Stomach (tissue), 8 donors: ENCODE measurements at regions not wholly inside any gene's neighbourhood (a gene's known extent, or its start where the extent isn't known, plus 50 kb on each side); places are given as distances from the start of the nearest gene placed in this dataset.

ENCODE experiments used
- DNase-seq, 2 donors: peaks; one replicate each; pipeline versions ENCODE4 v3.0.0 to v3.0.0-alpha.2; 2013 to 2019
- H3K27ac ChIP-seq, 5 donors: fragments of 200-600 bp in 4 of 5; sonication (generic) in 4 of 5; one replicate each; pipeline ENCODE4 v1.5.1; 2013 to 2019; ENCODE audit warnings: mild to moderate bottlenecking in 1 of 5, moderate library complexity in 1 of 5
- H3K27me3 ChIP-seq, 3 donors: fragments of 200-600 bp; sonication (generic); one replicate each; pipeline ENCODE4 v1.5.1; 2017 to 2019; ENCODE audit warnings: mixed run types in 1 of 3
- H3K36me3 ChIP-seq, 4 donors: fragments of 200-600 bp; sonication (generic); 1 replicate in 3 of 4; 2 replicates in 1 of 4; pipeline ENCODE4 v1.5.1; 2016 to 2019
- H3K4me1 ChIP-seq, 4 donors: fragments of 200-600 bp; sonication (generic); one replicate each; pipeline ENCODE4 v1.5.1; 2016 to 2019
- H3K4me3 ChIP-seq, 4 donors: fragments of 200-600 bp; sonication (generic) in 3 of 4; one replicate each; pipeline ENCODE4 v1.5.1; 2016 to 2019; ENCODE audit warnings: mild to moderate bottlenecking in 1 of 4
- H3K9me3 ChIP-seq, 4 donors: fragments of 200-600 bp; sonication (generic); one replicate each; pipeline ENCODE4 v1.5.1; 2016 to 2019
- EP300 ChIP-seq: sonication (generic); formaldehyde crosslinking; IDR thresholded peaks from one replicate; pipeline ENCODE4 v1.6.1; 2017; ENCODE audit warnings: antibody characterized with exemption
- POLR2A ChIP-seq, 4 donors: fragments of 450-650 bp; IDR thresholded peaks; one replicate each; pipeline ENCODE4 v1.6.1; 2016; ENCODE audit warnings: antibody characterized with exemption in 4 of 4, control low read depth in 2 of 4, mild to moderate bottlenecking in 1 of 4, moderate library complexity in 1 of 4
- POLR2AphosphoS5 ChIP-seq, 3 donors: sonication (generic); formaldehyde crosslinking; IDR thresholded peaks; one replicate each; pipeline ENCODE4 v1.6.1; 2016; ENCODE audit warnings: antibody characterized with exemption in 3 of 3
- WGBS, 5 donors: extraction: QIAGEN DNeasy Blood & Tissue Kit in 3 of 5; methylation state at CpG; one replicate each; pipeline versions ENCODE4 v1.1.5 to v1.1.7; 2013 to 2018; 5-methylcytosine and 5-hydroxymethylcytosine counted together
- intact Hi-C: fragments of 100-400 bp; cut with DNase I; formaldehyde crosslinking; loops from one replicate; pipeline ENCODE4 v1.15.1; 2023; ENCODE audit warnings: low total_unique reads
- TF ChIP-seq, protein P1 (sequence below), 7 experiments: fragments of 450-650 bp in 4 of 7; fragments of 200-600 bp in 3 of 7; sonication (generic) in 3 of 7; IDR thresholded peaks; one replicate each; pipeline ENCODE4 v1.5.1; 2016 to 2019; ENCODE audit warnings: antibody characterized with exemption in 7 of 7, control low read depth in 2 of 7, mild to moderate bottlenecking in 1 of 7
- donor health status: healthy with polysubstance abuse.
- donor health status: Bipolar disorder and iron deficiency.
- donor health status: healthy.

DNA sequence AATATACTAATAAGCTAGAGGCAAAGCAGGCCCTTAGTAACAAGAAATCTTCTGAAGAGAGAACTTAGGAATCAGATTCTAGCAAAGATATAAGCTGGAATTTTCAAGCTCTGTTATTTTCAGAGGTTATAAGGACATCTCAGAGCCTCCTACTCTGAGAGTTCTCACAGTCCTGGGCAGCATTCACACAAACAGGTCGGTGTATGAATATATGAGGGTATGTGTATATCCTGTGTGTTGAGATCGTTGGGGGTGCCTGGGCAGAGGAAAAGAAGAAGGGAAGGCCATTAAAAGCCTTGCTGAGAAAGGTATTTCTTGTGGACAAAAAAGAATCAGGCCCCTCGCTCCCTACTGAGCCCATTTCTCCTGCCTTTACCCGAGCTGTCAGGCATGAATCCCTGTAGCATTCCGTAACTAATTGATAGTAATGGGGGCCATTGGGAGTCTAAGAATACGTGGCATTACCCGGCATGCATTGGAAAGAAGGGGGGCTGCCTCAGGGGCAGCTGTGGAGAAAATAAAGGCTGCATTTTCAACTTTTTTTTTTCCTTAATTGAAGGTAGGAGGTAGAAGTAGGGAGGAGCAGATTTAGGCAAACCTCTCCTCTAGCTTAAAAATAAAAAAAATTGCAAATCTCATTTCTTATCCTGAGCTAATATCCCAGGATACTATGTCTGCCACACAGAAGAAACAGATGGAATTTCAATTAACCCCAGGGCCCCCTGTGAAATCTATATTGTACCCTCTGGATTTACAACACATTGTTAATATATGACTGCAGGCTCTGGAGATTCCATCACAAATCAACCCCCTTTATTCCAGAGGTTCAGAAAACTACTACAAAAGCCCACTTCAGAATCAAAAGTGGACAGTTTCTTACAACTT is 103.8 kb downstream of the GTPBP8 start:
- H3K27ac ChIP-seq = no peak overlapping the region
- TF ChIP-seq, protein P1, sequence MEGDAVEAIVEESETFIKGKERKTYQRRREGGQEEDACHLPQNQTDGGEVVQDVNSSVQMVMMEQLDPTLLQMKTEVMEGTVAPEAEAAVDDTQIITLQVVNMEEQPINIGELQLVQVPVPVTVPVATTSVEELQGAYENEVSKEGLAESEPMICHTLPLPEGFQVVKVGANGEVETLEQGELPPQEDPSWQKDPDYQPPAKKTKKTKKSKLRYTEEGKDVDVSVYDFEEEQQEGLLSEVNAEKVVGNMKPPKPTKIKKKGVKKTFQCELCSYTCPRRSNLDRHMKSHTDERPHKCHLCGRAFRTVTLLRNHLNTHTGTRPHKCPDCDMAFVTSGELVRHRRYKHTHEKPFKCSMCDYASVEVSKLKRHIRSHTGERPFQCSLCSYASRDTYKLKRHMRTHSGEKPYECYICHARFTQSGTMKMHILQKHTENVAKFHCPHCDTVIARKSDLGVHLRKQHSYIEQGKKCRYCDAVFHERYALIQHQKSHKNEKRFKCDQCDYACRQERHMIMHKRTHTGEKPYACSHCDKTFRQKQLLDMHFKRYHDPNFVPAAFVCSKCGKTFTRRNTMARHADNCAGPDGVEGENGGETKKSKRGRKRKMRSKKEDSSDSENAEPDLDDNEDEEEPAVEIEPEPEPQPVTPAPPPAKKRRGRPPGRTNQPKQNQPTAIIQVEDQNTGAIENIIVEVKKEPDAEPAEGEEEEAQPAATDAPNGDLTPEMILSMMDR (IDR thresholded peaks at IDR 0.05) = no peak
- TF ChIP-seq EP300 = no peak
- TF ChIP-seq POLR2A (IDR thresholded peaks at IDR 0.05) = no peak
- TF ChIP-seq POLR2AphosphoS5 (IDR thresholded peaks at IDR 0.05) = no peak
- H3K9me3 ChIP-seq = peaks cover 0 to under 1% (median 0%) of the 10 kb centered on the region in 4 donors
- whole genome bisulfite sequencing, 5 donors = 72 to 90% (median 81%) methylated on average over 7 of the region's 7 CpGs
- H3K27me3 ChIP-seq = no peaks in the 10 kb centered on the region
- no peak for DNase-seq
- H3K4me3 ChIP-seq = no peak overlapping the region
- intact Hi-C loops = no loop called here
- H3K36me3 ChIP-seq = no peaks in the 10 kb centered on the region
- H3K4me1 ChIP-seq = no peaks in the 10 kb centered on the region

DNA sequence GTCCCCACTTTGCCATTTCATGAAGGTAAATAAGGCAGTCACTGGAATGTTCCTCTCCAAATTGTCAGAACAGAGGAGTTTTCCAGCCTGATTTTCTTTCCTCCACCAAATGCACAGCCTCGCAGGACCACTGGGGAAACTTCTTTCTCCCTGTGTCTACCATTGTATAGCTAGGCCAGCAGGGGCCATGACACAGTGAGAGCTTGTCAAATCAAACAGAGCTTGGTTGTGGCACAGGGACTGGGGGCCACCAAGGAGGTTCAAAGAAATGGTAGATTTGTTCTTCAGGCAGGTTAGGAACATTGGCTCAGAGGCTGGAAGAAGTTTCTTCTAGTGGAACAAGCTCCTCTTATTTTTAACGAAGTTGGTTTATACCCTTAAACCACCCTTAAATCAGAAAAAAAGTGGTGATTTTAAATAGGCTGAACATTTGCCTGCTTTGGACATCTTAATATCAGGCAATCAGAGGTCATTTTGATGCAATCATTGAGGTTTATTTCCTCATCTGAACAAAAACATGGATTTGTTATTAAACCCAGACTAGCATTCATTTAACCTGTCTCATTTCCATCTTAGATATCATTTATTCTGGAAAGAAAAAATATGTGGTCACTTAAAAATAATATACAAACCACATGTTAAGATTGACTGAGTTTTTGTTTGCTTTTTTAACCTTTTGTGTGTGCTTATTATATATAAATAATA is 105.6 kb downstream of the GTPBP8 start:
- 77 to 96% (median 81%) methylated on average over 2 of the region's 2 CpGs for WGBS, 5 donors
- H3K27me3 ChIP-seq = no peaks in the 10 kb centered on the region
- no peak overlapping the region for H3K4me3 ChIP-seq
- no peak overlapping the region for H3K27ac ChIP-seq
- no peaks in the 10 kb centered on the region for H3K36me3 ChIP-seq
- no peaks in the 10 kb centered on the region for H3K4me1 ChIP-seq
- intact Hi-C loops = no loop called here
- DNase-seq = no peak
- TF ChIP-seq POLR2A (IDR thresholded peaks at IDR 0.05) = no peak
- no peak for TF ChIP-seq EP300
- TF ChIP-seq, protein P1 (IDR thresholded peaks at IDR 0.05) = no peak
- TF ChIP-seq POLR2AphosphoS5 (IDR thresholded peaks at IDR 0.05) = no peak
- peaks cover 0 to 5% (median 2%) of the 10 kb centered on the region in 4 donors for H3K9me3 ChIP-seq

DNA sequence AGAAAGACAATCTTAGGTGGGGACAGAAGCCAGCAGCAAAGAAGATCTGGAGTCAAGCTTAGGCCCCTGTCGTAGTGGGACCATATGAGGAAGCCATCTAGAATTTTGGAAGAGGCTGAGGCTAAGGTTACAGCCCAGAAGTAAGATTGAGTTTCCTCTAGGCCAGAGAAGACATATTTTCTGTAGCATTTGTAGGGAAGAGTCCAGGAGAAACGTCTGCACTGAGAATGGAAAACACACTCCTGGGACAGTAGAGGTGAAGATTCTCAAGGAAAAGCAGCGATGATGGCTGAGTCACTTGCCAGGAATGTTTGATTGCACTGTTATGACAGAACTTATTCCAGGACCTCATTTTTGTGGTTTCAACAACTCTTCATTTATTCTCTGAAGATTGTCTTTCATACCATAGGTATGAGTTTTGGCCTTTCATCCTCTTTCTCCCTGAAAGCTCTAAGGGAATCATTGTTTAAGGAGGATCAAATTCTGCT is 107.2 kb downstream of the GTPBP8 start:
- no peak overlapping the region for H3K4me3 ChIP-seq
- no peaks in the 10 kb centered on the region for H3K36me3 ChIP-seq
- H3K27me3 ChIP-seq = no peaks in the 10 kb centered on the region
- H3K9me3 ChIP-seq = peaks cover 0 to 5% (median 2%) of the 10 kb centered on the region in 4 donors
- TF ChIP-seq, protein P1 (IDR thresholded peaks at IDR 0.05) = no peak
- TF ChIP-seq POLR2AphosphoS5 (IDR thresholded peaks at IDR 0.05) (no peak), POLR2A (IDR thresholded peaks at IDR 0.05) (no peak), EP300 (no peak)
- DNase-seq = no peak
- no peak overlapping the region for H3K27ac ChIP-seq
- intact Hi-C loops = no loop called here
- no peaks in the 10 kb centered on the region for H3K4me1 ChIP-seq
- 81 to 88% (median 83%) methylated on average over 3 of the region's 3 CpGs for WGBS, 5 donors

DNA sequence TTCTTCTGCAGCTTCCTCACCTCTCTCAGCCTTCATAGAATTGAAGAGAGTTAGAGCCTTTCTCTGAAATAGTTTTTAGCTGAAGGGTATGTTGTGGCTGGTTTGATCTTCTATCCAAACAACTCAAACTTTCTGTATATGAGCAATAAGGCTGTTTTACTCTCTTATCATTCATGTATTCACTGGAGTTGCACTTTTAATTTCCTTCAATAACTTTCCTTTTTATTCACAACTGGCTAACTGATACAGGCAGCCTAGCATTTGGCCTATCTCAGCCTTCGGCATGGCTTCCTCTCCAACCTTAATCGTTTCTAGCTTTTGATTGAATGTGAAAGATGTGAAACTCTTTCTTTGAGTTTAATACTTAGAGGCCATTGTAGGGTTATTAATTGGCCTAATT is 109.3 kb downstream of the GTPBP8 start:
- DNase-seq = no peak
- intact Hi-C loops = no loop called here
- Histone ChIP-seq H3K36me3 (no peaks in the 10 kb centered on the region), H3K9me3 (peaks cover 0 to 5% (median 2%) of the 10 kb centered on the region in 4 donors), H3K4me3 (no peak overlapping the region), H3K27me3 (no peaks in the 10 kb centered on the region), H3K27ac (no peak overlapping the region), H3K4me1 (peaks cover 0 to 7% (median 0%) of the 10 kb centered on the region in 4 donors)
- WGBS, 5 donors = 86 to 94% (median 91%) methylated on average over 2 of the region's 2 CpGs
- TF ChIP-seq, protein P1 (IDR thresholded peaks at IDR 0.05) = no peak
- no peak for TF ChIP-seq EP300
- no peak for TF ChIP-seq POLR2AphosphoS5 (IDR thresholded peaks at IDR 0.05)
- no peak for TF ChIP-seq POLR2A (IDR thresholded peaks at IDR 0.05)
